Suprapubic skin (tissue), 4 donors: ENCODE measurements at regions not wholly inside any gene's neighbourhood (a gene's known extent, or its start where the extent isn't known, plus 50 kb on each side); places are given as distances from the start of the nearest gene placed in this dataset.

Experiments used
- DNase-seq, 2 donors: peaks; one replicate each; pipeline ENCODE4 v3.0.0-alpha.2; 2019; ENCODE audit warnings: low spot score in 2 of 2
- H3K27ac ChIP-seq: fragments of 200-600 bp; sonication (generic); one replicate; pipeline ENCODE4 v1.5.1; 2019
- H3K27me3 ChIP-seq: fragments of 200-600 bp; sonication (generic); one replicate; pipeline ENCODE4 v1.5.1; 2019
- H3K36me3 ChIP-seq: fragments of 200-600 bp; sonication (generic); one replicate; pipeline ENCODE4 v1.5.1; 2019
- H3K4me1 ChIP-seq: fragments of 200-600 bp; sonication (generic); one replicate; pipeline ENCODE4 v1.5.1; 2019
- H3K4me3 ChIP-seq: fragments of 200-600 bp; sonication (generic); one replicate; pipeline ENCODE4 v1.5.1; 2019; ENCODE audit warnings: mild to moderate bottlenecking
- H3K9me3 ChIP-seq: fragments of 200-600 bp; sonication (generic); one replicate; pipeline ENCODE4 v1.5.1; 2019
- CTCF ChIP-seq, 2 donors: fragments of 200-600 bp in 1 of 2; fragments of 450-650 bp in 1 of 2; sonication (generic) in 1 of 2; IDR thresholded peaks; one replicate each; pipeline ENCODE4 v1.5.1; 2016 to 2019; ENCODE audit warnings: antibody characterized with exemption in 2 of 2, mild to moderate bottlenecking in 1 of 2, moderate library complexity in 1 of 2
- EP300 ChIP-seq: sonication (generic); formaldehyde crosslinking; IDR thresholded peaks from one replicate; pipeline ENCODE4 v1.6.1; 2017; ENCODE audit warnings: antibody characterized with exemption
- POLR2A ChIP-seq, 2 donors: fragments of 450-650 bp; IDR thresholded peaks; one replicate each; pipeline ENCODE4 v1.6.1; 2017; ENCODE audit warnings: antibody characterized with exemption in 2 of 2, mild to moderate bottlenecking in 2 of 2, moderate library complexity in 2 of 2
- POLR2AphosphoS5 ChIP-seq, 3 donors: sonication (generic); formaldehyde crosslinking; IDR thresholded peaks; one replicate each; pipeline ENCODE4 v1.6.1; 2017; ENCODE audit warnings: antibody characterized with exemption in 3 of 3
- WGBS: methylation state at CpG from one replicate; pipeline ENCODE4 v1.1.5; 2018; 5-methylcytosine and 5-hydroxymethylcytosine counted together

- no peaks in the 10 kb centered on the region for H3K27me3 ChIP-seq
- no peaks in the 10 kb centered on the region for H3K36me3 ChIP-seq
- no peak overlapping the region for H3K4me3 ChIP-seq
- no peaks in the 10 kb centered on the region for H3K9me3 ChIP-seq
- H3K4me1 ChIP-seq: no peaks in the 10 kb centered on the region
- no peak for TF ChIP-seq EP300
- TF ChIP-seq POLR2AphosphoS5 (IDR thresholded peaks at IDR 0.05): no peak
- TF ChIP-seq CTCF (IDR thresholded peaks at IDR 0.05): no peak
- no peak for TF ChIP-seq POLR2A (IDR thresholded peaks at IDR 0.05)
- DNase-seq: no peak
- no peak overlapping the region for H3K27ac ChIP-seq
- WGBS: 33% methylated on average over 2 of the region's 2 CpGs
These were observed 304.1 kb downstream of the C11orf87 start for GRCh38 chr11:109726061-109726460.

- Histone ChIP-seq H3K9me3 (no peaks in the 10 kb centered on the region), H3K4me3 (no peak overlapping the region), H3K27ac (no peak overlapping the region), H3K36me3 (no peaks in the 10 kb centered on the region), H3K4me1 (no peaks in the 10 kb centered on the region), H3K27me3 (no peaks in the 10 kb centered on the region)
- DNase-seq: no peak
- TF ChIP-seq EP300: no peak
- TF ChIP-seq CTCF (IDR thresholded peaks at IDR 0.05): no peak
- no peak for TF ChIP-seq POLR2A (IDR thresholded peaks at IDR 0.05)
- TF ChIP-seq POLR2AphosphoS5 (IDR thresholded peaks at IDR 0.05): no peak
- WGBS: 89% methylated on average over 1 of the region's 1 CpG
These were observed 306.1 kb downstream of the C11orf87 start for GRCh38 chr11:109728056-109728455.

GRCh38 chr11:109729761-109730160 is 307.8 kb downstream of the C11orf87 start:
- TF ChIP-seq CTCF (IDR thresholded peaks at IDR 0.05) (no peak), POLR2A (IDR thresholded peaks at IDR 0.05) (no peak), EP300 (no peak), POLR2AphosphoS5 (IDR thresholded peaks at IDR 0.05) (no peak)
- H3K27me3 ChIP-seq: no peaks in the 10 kb centered on the region
- H3K27ac ChIP-seq: no peak overlapping the region
- no peak overlapping the region for H3K4me3 ChIP-seq
- no peaks in the 10 kb centered on the region for H3K9me3 ChIP-seq
- WGBS: 79% methylated on average over 4 of the region's 4 CpGs
- no peaks in the 10 kb centered on the region for H3K4me1 ChIP-seq
- no peak for DNase-seq
- no peaks in the 10 kb centered on the region for H3K36me3 ChIP-seq

- 66% methylated on average over 2 of the region's 2 CpGs for WGBS
- H3K27ac ChIP-seq: no peak overlapping the region
- H3K9me3 ChIP-seq: no peaks in the 10 kb centered on the region
- H3K27me3 ChIP-seq: no peaks in the 10 kb centered on the region
- H3K36me3 ChIP-seq: no peaks in the 10 kb centered on the region
- H3K4me1 ChIP-seq: no peaks in the 10 kb centered on the region
- no peak overlapping the region for H3K4me3 ChIP-seq
- DNase-seq: no peak
- TF ChIP-seq CTCF (IDR thresholded peaks at IDR 0.05): no peak
- no peak for TF ChIP-seq POLR2A (IDR thresholded peaks at IDR 0.05)
- TF ChIP-seq POLR2AphosphoS5 (IDR thresholded peaks at IDR 0.05): no peak
- TF ChIP-seq EP300: no peak
These were observed 308.7 kb downstream of the C11orf87 start for GRCh38 chr11:109730669-109731068.

GRCh38 chr11:109731451-109731850 is 309.5 kb downstream of the C11orf87 start:
- no peak for TF ChIP-seq POLR2A (IDR thresholded peaks at IDR 0.05)
- no peak for TF ChIP-seq CTCF (IDR thresholded peaks at IDR 0.05)
- no peak for TF ChIP-seq EP300
- TF ChIP-seq POLR2AphosphoS5 (IDR thresholded peaks at IDR 0.05): no peak
- Histone ChIP-seq H3K27me3 (no peaks in the 10 kb centered on the region), H3K4me3 (no peak overlapping the region), H3K27ac (no peak overlapping the region), H3K36me3 (no peaks in the 10 kb centered on the region), H3K9me3 (no peaks in the 10 kb centered on the region), H3K4me1 (no peaks in the 10 kb centered on the region)
- 67% methylated on average over 4 of the region's 4 CpGs for WGBS
- DNase-seq: no peak
